GM20000 (cell line): ENCODE measurements at regions not wholly inside any gene's neighbourhood (a gene's known extent, or its start where the extent isn't known, plus 50 kb on each side); places are given as distances from the start of the nearest gene placed in this dataset.

ENCODE experiments used
- DNase-seq: peaks from one replicate; pipeline ENCODE4 v3.0.0; 2012; ENCODE audit warnings: low spot score
- CTCF ChIP-seq: IDR thresholded peaks from 2 replicates; pipeline ENCODE4 v1.5.1; 2012; ENCODE audit warnings: mild to moderate bottlenecking, control low read depth; ENCODE audit errors: extremely low read depth, missing control alignments

- DNase-seq: no peak
- TF ChIP-seq CTCF: no peak
Measured at GRCh38 chr7:346116-346898, 56.3 kb downstream of the FOXL3 start.

GRCh38 chr7:347001-347590 lies 57.1 kb downstream of the FOXL3 start:
- no peak for DNase-seq
- TF ChIP-seq CTCF: no peak

- no peak for DNase-seq
- no peak for TF ChIP-seq CTCF
Measured at GRCh38 chr7:347644-348479, 57.9 kb downstream of the FOXL3 start.

GRCh38 chr7:348480-348844 lies 58.5 kb downstream of the FOXL3 start:
- no peak for DNase-seq
- no peak for TF ChIP-seq CTCF

- TF ChIP-seq CTCF: no peak
- no peak for DNase-seq
Measured at GRCh38 chr7:348962-349743, 59.2 kb downstream of the FOXL3 start.

- TF ChIP-seq CTCF: no peak
Measured at GRCh38 chr7:351256-351655, 61.3 kb downstream of the FOXL3 start.

More at GRCh38 chr7:351256-351655, 61.3 kb downstream of the FOXL3 start:
- DNase-seq: no peak
